Dedifferentiated amniotic fluid mesenchymal stem cell (primary cell): ENCODE measurements at regions not wholly inside any gene's neighbourhood (a gene's known extent, or its start where the extent isn't known, plus 50 kb on each side); places are given as distances from the start of the nearest gene placed in this dataset.
"Not testable (repeated sequence)": the region's sequence is repeated elsewhere in the genome, so short reads cannot be mapped to it uniquely, and the experiment has no call there.

Experiments
- DNase-seq: peaks from one replicate; pipeline ENCODE4 v3.0.0-alpha.2; 2016; ENCODE audit errors: extremely low spot score

- DNase-seq, result peak; percentile 62
These were observed 115.9 kb upstream of the EEPD1 start for GRCh38 chr7:36037121-36037662.

- DNase-seq, result no peak
These were observed 114.9 kb upstream of the EEPD1 start for GRCh38 chr7:36038063-36038721.

GRCh38 chr7:36039243-36039642 is 113.8 kb upstream of the EEPD1 start:
- no peak for DNase-seq

- DNase-seq, result no peak
These were observed 113.4 kb upstream of the EEPD1 start for GRCh38 chr7:36039671-36040070.

- DNase-seq, result no peak
These were observed 112.4 kb upstream of the EEPD1 start for GRCh38 chr7:36040679-36041078.

GRCh38 chr7:36044101-36044892 is 108.8 kb upstream of the EEPD1 start:
- DNase-seq, result no peak

GRCh38 chr7:36045326-36045725 is 107.7 kb upstream of the EEPD1 start:
- no peak for DNase-seq

- no peak for DNase-seq
These were observed 107.2 kb upstream of the EEPD1 start for GRCh38 chr7:36045830-36046341.

- no peak for DNase-seq
These were observed 105.9 kb upstream of the EEPD1 start for GRCh38 chr7:36047091-36047658.

- DNase-seq, result peak; percentile 94
These were observed 104.7 kb upstream of the EEPD1 start for GRCh38 chr7:36048141-36048901.

- DNase-seq, result no peak
These were observed 104.2 kb upstream of the EEPD1 start for GRCh38 chr7:36048902-36049240.

- DNase-seq, result no peak
These were observed 101.6 kb upstream of the EEPD1 start for GRCh38 chr7:36051501-36051900.

- DNase-seq, result no peak
These were observed 99.5 kb upstream of the EEPD1 start for GRCh38 chr7:36053589-36053988.

- DNase-seq, result no peak
These were observed 98.4 kb upstream of the EEPD1 start for GRCh38 chr7:36054637-36055036.

- DNase-seq, result no peak
These were observed 97.8 kb upstream of the EEPD1 start for GRCh38 chr7:36055207-36055606.

- DNase-seq, result no peak
These were observed 95.7 kb upstream of the EEPD1 start for GRCh38 chr7:36057323-36057722.

- DNase-seq, result no peak
These were observed 94.9 kb upstream of the EEPD1 start for GRCh38 chr7:36058020-36058592.

GRCh38 chr7:36060388-36060787 is 92.7 kb upstream of the EEPD1 start:
- not testable (repeated sequence) for DNase-seq

- no peak for DNase-seq
These were observed 90.8 kb upstream of the EEPD1 start for GRCh38 chr7:36062154-36062815.

GRCh38 chr7:36064676-36065075 is 88.4 kb upstream of the EEPD1 start:
- no peak for DNase-seq
